Thymus (tissue), 11 donors: ENCODE measurements at regions not wholly inside any gene's neighbourhood (a gene's known extent, or its start where the extent isn't known, plus 50 kb on each side); places are given as distances from the start of the nearest gene placed in this dataset.
"Not testable (repeated sequence)": the region's sequence is repeated elsewhere in the genome, so short reads cannot be mapped to it uniquely, and the experiment has no call there.

Experiments used
- DNase-seq, 9 donors: peaks; one replicate each; pipeline ENCODE4 v3.0.0-alpha.2; 2013; ENCODE audit warnings: low spot score in 9 of 9, low read depth in 6 of 9, missing footprints in 1 of 9
- H3K27ac ChIP-seq, 2 donors: one replicate each; pipeline ENCODE4 v1.5.1; 2013; ENCODE audit warnings: control low read depth in 1 of 2, low read depth in 1 of 2, low read length in 1 of 2, mild to moderate bottlenecking in 1 of 2, moderate library complexity in 1 of 2
- H3K27me3 ChIP-seq, 2 donors: one replicate each; pipeline ENCODE4 v1.5.1; 2013; ENCODE audit warnings: low read length in 1 of 2; ENCODE audit not compliant: control insufficient read depth in 2 of 2, insufficient read depth in 1 of 2
- H3K36me3 ChIP-seq, 2 donors: one replicate each; pipeline ENCODE4 v1.5.1; 2013; ENCODE audit warnings: low read length in 1 of 2, mild to moderate bottlenecking in 1 of 2, moderate library complexity in 1 of 2; ENCODE audit not compliant: control insufficient read depth in 2 of 2, insufficient read depth in 2 of 2
- H3K4me1 ChIP-seq, 2 donors: one replicate each; pipeline ENCODE4 v1.5.1; 2013; ENCODE audit warnings: low read length in 2 of 2; ENCODE audit not compliant: control insufficient read depth in 2 of 2, insufficient read depth in 2 of 2
- H3K4me3 ChIP-seq, 2 donors: one replicate each; pipeline ENCODE4 v1.5.1; 2013; ENCODE audit warnings: low read length in 2 of 2, control low read depth in 1 of 2, mild to moderate bottlenecking in 1 of 2
- H3K9me3 ChIP-seq, 2 donors: one replicate each; pipeline ENCODE4 v1.5.1; 2013; ENCODE audit warnings: low read length in 1 of 2, mild to moderate bottlenecking in 1 of 2; ENCODE audit not compliant: control insufficient read depth in 2 of 2, insufficient read depth in 1 of 2
- WGBS: extraction: QIAGEN DNeasy Blood & Tissue Kit; methylation state at CpG from one replicate; pipeline ENCODE4 v1.1.7; 2013; 5-methylcytosine and 5-hydroxymethylcytosine counted together
- donor health status: healthy.

- no peak overlapping the region for H3K27ac ChIP-seq
- H3K4me1 ChIP-seq, result no peaks in the 10 kb centered on the region
- no peaks in the 10 kb centered on the region for H3K36me3 ChIP-seq
Observed at GRCh38 chr6:97347111-97347510, 64.1 kb upstream of the MMS22L start.

GRCh38 chr6:97361286-97361685 is 78.3 kb upstream of the MMS22L start:
- Histone ChIP-seq H3K36me3 (no peaks in the 10 kb centered on the region), H3K4me1 (no peaks in the 10 kb centered on the region), H3K27ac (no peak overlapping the region), H3K4me3 (no peak overlapping the region), H3K9me3 (no peaks in the 10 kb centered on the region), H3K27me3 (no peaks in the 10 kb centered on the region)
- no peak for DNase-seq
- WGBS, result 94% methylated on average over 2 of the region's 2 CpGs

More at GRCh38 chr6:97347111-97347510, 64.1 kb upstream of the MMS22L start:
- Histone ChIP-seq H3K27me3 (no peaks in the 10 kb centered on the region), H3K4me3 (no peak overlapping the region), H3K9me3 (no peaks in the 10 kb centered on the region)
- no peak for DNase-seq

GRCh38 chr6:97364327-97364726 is 81.3 kb upstream of the MMS22L start:
- Histone ChIP-seq H3K4me1 (no peaks in the 10 kb centered on the region), H3K4me3 (no peak overlapping the region), H3K36me3 (no peaks in the 10 kb centered on the region), H3K27me3 (no peaks in the 10 kb centered on the region), H3K27ac (no peak overlapping the region), H3K9me3 (no peaks in the 10 kb centered on the region)
- 90% methylated on average over 1 of the region's 1 CpG for WGBS
- DNase-seq, result no peak

GRCh38 chr6:97382071-97382470 is 99.1 kb upstream of the MMS22L start:
- WGBS, result 90% methylated on average over 9 of the region's 11 CpGs
- not testable (repeated sequence) for H3K36me3 ChIP-seq, H3K9me3 ChIP-seq, H3K27me3 ChIP-seq, H3K4me3 ChIP-seq, H3K27ac ChIP-seq, DNase-seq, H3K4me1 ChIP-seq

GRCh38 chr6:97392735-97393134 is 109.7 kb upstream of the MMS22L start:
- Histone ChIP-seq H3K4me1 (no peaks in the 10 kb centered on the region), H3K36me3 (no peaks in the 10 kb centered on the region), H3K27ac (no peak overlapping the region), H3K27me3 (no peaks in the 10 kb centered on the region), H3K4me3 (no peak overlapping the region), H3K9me3 (no peaks in the 10 kb centered on the region)
- no peak for DNase-seq

- Histone ChIP-seq H3K27ac (no peak overlapping the region), H3K4me1 (no peaks in the 10 kb centered on the region), H3K36me3 (no peaks in the 10 kb centered on the region), H3K27me3 (no peaks in the 10 kb centered on the region), H3K9me3 (no peaks in the 10 kb centered on the region), H3K4me3 (no peak overlapping the region)
- peak in 8 of 9 donors; percentile 10 to 71 (median 44) for DNase-seq
- 0% methylated on average over 1 of the region's 1 CpG for WGBS
Observed at GRCh38 chr6:97394160-97394748, 111.2 kb upstream of the MMS22L start.

GRCh38 chr6:97396880-97397279 is 113.9 kb upstream of the MMS22L start:
- no peak for DNase-seq
- H3K36me3 ChIP-seq, result no peaks in the 10 kb centered on the region
- no peaks in the 10 kb centered on the region for H3K4me1 ChIP-seq
- H3K4me3 ChIP-seq, result no peak overlapping the region
- 96% methylated on average over 4 of the region's 4 CpGs for whole genome bisulfite sequencing
- no peaks in the 10 kb centered on the region for H3K9me3 ChIP-seq
- H3K27me3 ChIP-seq, result no peaks in the 10 kb centered on the region
- H3K27ac ChIP-seq, result no peak overlapping the region

GRCh38 chr6:97399208-97399607 is 116.2 kb upstream of the MMS22L start:
- Histone ChIP-seq H3K27me3 (no peaks in the 10 kb centered on the region), H3K4me3 (no peak overlapping the region), H3K36me3 (no peaks in the 10 kb centered on the region), H3K27ac (no peak overlapping the region), H3K9me3 (no peaks in the 10 kb centered on the region), H3K4me1 (no peaks in the 10 kb centered on the region)
- no peak for DNase-seq
- 88% methylated on average over 2 of the region's 2 CpGs for WGBS

- no peak overlapping the region for H3K27ac ChIP-seq
- 31% methylated on average over 2 of the region's 2 CpGs for WGBS
Observed at GRCh38 chr6:97401533-97401932, 118.5 kb upstream of the MMS22L start.

More at GRCh38 chr6:97401533-97401932, 118.5 kb upstream of the MMS22L start:
- DNase-seq, result no peak
- Histone ChIP-seq H3K4me1 (no peaks in the 10 kb centered on the region), H3K9me3 (no peaks in the 10 kb centered on the region), H3K4me3 (no peak overlapping the region), H3K36me3 (no peaks in the 10 kb centered on the region), H3K27me3 (no peaks in the 10 kb centered on the region)
